Heart right ventricle (tissue), 16 donors: ENCODE measurements at regions not wholly inside any gene's neighbourhood (a gene's known extent, or its start where the extent isn't known, plus 50 kb on each side); places are given as distances from the start of the nearest gene placed in this dataset.

Experiments
- ATAC-seq, 8 donors: fragments of 200-7000 bp; cut with Tn5 transposase; one replicate each; pipeline ENCODE4 v1.9.1; 2020; ENCODE audit warnings: mild to moderate bottlenecking in 8 of 8, moderate library complexity in 8 of 8, moderate number of reproducible peaks in 1 of 8
- DNase-seq, 2 donors: peaks; one replicate each; pipeline ENCODE4 v3.0.0-alpha.2; 2020
- H3K27ac ChIP-seq, 10 donors: fragments of 200-600 bp; sonication (generic) in 2 of 10; one replicate each; pipeline versions ENCODE4 v1.5.0 to v1.8.0; 2020 to 2022; ENCODE audit warnings: mild to moderate bottlenecking in 3 of 10
- H3K27me3 ChIP-seq, 7 donors: fragments of 200-600 bp; one replicate each; pipeline ENCODE4 v1.8.0; 2021 to 2022; ENCODE audit warnings: mild to moderate bottlenecking in 2 of 7
- H3K36me3 ChIP-seq, 9 donors: fragments of 200-600 bp; sonication (generic) in 1 of 9; one replicate each; pipeline versions ENCODE4 v1.5.0 to v1.8.0; 2020 to 2022; ENCODE audit warnings: mild to moderate bottlenecking in 2 of 9
- H3K4me1 ChIP-seq, 9 donors: fragments of 200-600 bp; sonication (generic) in 1 of 9; one replicate each; pipeline versions ENCODE4 v1.5.0 to v1.8.0; 2020 to 2022; ENCODE audit warnings: mild to moderate bottlenecking in 4 of 9
- H3K4me3 ChIP-seq, 10 donors: fragments of 200-600 bp; sonication (generic) in 2 of 10; one replicate each; pipeline versions ENCODE4 v1.5.0 to v1.8.0; 2020 to 2022; ENCODE audit warnings: mild to moderate bottlenecking in 7 of 10, moderate library complexity in 2 of 10
- H3K9me3 ChIP-seq, 11 donors: fragments of 200-600 bp in 10 of 11; sonication (generic) in 2 of 11; one replicate each; pipeline versions ENCODE4 v1.5.0 to v1.8.0; 2013 to 2022; ENCODE audit warnings: mild to moderate bottlenecking in 2 of 11, control low read depth in 1 of 11, moderate library complexity in 1 of 11
- CTCF ChIP-seq, 9 donors: fragments of 200-600 bp; sonication (generic) in 2 of 9; IDR thresholded peaks; one replicate each; pipeline versions ENCODE4 v1.5.0 to v1.8.0; 2021 to 2022; ENCODE audit warnings: antibody characterized with exemption in 9 of 9, mild to moderate bottlenecking in 5 of 9, moderate library complexity in 1 of 9
- WGBS, 2 donors: extraction: QIAGEN DNeasy Blood & Tissue Kit; methylation state at CpG; one replicate each; pipeline ENCODE4 v1.1.7; 2013; ENCODE audit warnings: inconsistent platforms in 1 of 2; 5-methylcytosine and 5-hydroxymethylcytosine counted together
- intact Hi-C, 10 donors: fragments of 100-400 bp; cut with DNase I; formaldehyde crosslinking; loops; one replicate each; pipeline versions ENCODE4 v1.11.1 to v1.14.2; 2022
- donor health status: Arrhythmogenic right ventricular cardiomyopathy.
- donor health status: ischemic (EF 13 %, LVEDD 7.1; RV severe dilation, severe dysfunction).
- donor health status: healthy with polysubstance abuse.
- donor health status: DM: no; HTN: yes; CAD: no.
- donor health status: DM: no; HTN: no; CAD: no.
- donor health status: ischemic (EF 25% LVEDD 6.9; RV normal size, moderate dysfunction).
- donor health status: ischemic (EF 25% LVEDD 5.7; RV mildly dilated, moderate dysfunction).
- donor health status: healthy.
- donor health status: DM: yes; HTN: yes; CAD: no.
- donor health status: Ischemic cardiomyopathy.
- donor health status: ischemic (EF 35%, LVEDD 5.7; RV mildly dilated, moderate dysfunction).
- donor health status: nonischemic (EF 11% LVEDD 7.7; RV severe dilation, severe dysfunction).
- donor health status: DM: yes; HTN: yes; CAD: no.
- donor health status: PGD.
- donor health status: ischemic (EF 29% LVEDD 5.4; RV normal size, mild dysfunction).
- donor health status: nonischemic (EF 23%, LVEDD 6.1; RV moderate dilation, normal function).

- ATAC-seq (no peak), DNase-seq (no peak)
- Histone ChIP-seq H3K27ac (no peak overlapping the region), H3K36me3 (no peaks in the 10 kb centered on the region), H3K4me1 (no peaks in the 10 kb centered on the region), H3K9me3 (no peaks in the 10 kb centered on the region), H3K27me3 (no peaks in the 10 kb centered on the region), H3K4me3 (no peak overlapping the region)
- 75 to 81% methylated on average over 5 of the region's 5 CpGs for WGBS, 2 donors
- intact Hi-C loops, result no loop called here
- TF ChIP-seq CTCF (IDR thresholded peaks at IDR 0.05), result no peak
Measured at GRCh38 chr13:65889368-65889767, 1340.8 kb downstream of the PCDH9 start.

- ATAC-seq (no peak), DNase-seq (no peak)
- no peaks in the 10 kb centered on the region for H3K36me3 ChIP-seq
- no peak for TF ChIP-seq CTCF (IDR thresholded peaks at IDR 0.05)
- 82 to 84% methylated on average over 4 of the region's 4 CpGs for WGBS, 2 donors
- intact Hi-C loops, result no loop called here
- H3K9me3 ChIP-seq, result peaks cover 0 to 13% (median 0%) of the 10 kb centered on the region in 11 donors
- H3K4me3 ChIP-seq, result no peak overlapping the region
- no peaks in the 10 kb centered on the region for H3K4me1 ChIP-seq
- no peak overlapping the region for H3K27ac ChIP-seq
- H3K27me3 ChIP-seq, result no peaks in the 10 kb centered on the region
Measured at GRCh38 chr13:65882810-65883209, 1347.3 kb downstream of the PCDH9 start.

GRCh38 chr13:65881561-65882155, 1348.5 kb downstream of the PCDH9 start:
- ATAC-seq (no peak), DNase-seq (no peak)
- no peaks in the 10 kb centered on the region for H3K36me3 ChIP-seq
- no peak overlapping the region for H3K4me3 ChIP-seq
- 85 to 92% methylated on average over 3 of the region's 3 CpGs for WGBS, 2 donors
- intact Hi-C loops, result no loop called here
- no peaks in the 10 kb centered on the region for H3K4me1 ChIP-seq
- no peak overlapping the region for H3K27ac ChIP-seq
- TF ChIP-seq CTCF (IDR thresholded peaks at IDR 0.05), result no peak
- H3K9me3 ChIP-seq, result peaks cover 0 to 13% (median 0%) of the 10 kb centered on the region in 11 donors
- no peaks in the 10 kb centered on the region for H3K27me3 ChIP-seq

- intact Hi-C loops, result no loop called here
- ATAC-seq (no peak), DNase-seq (no peak)
- H3K27me3 ChIP-seq, result no peaks in the 10 kb centered on the region
- no peak for TF ChIP-seq CTCF (IDR thresholded peaks at IDR 0.05)
- H3K9me3 ChIP-seq, result peaks cover 0 to 6% (median 0%) of the 10 kb centered on the region in 11 donors
- H3K36me3 ChIP-seq, result no peaks in the 10 kb centered on the region
- no peaks in the 10 kb centered on the region for H3K4me1 ChIP-seq
- H3K27ac ChIP-seq, result no peak overlapping the region
- no peak overlapping the region for H3K4me3 ChIP-seq
Measured at GRCh38 chr13:65875031-65875430, 1355.1 kb downstream of the PCDH9 start.
